GM12874 (cell line): ENCODE measurements at regions not wholly inside any gene's neighbourhood (a gene's known extent, or its start where the extent isn't known, plus 50 kb on each side); places are given as distances from the start of the nearest gene placed in this dataset.

Experiments
- CTCF ChIP-seq: IDR thresholded peaks from 2 replicates; pipeline ENCODE4 v1.5.1; 2011; ENCODE audit warnings: low read depth, mild to moderate bottlenecking, control low read depth, low read length, moderate library complexity; ENCODE audit not compliant: insufficient read depth

- no peak for TF ChIP-seq CTCF
Measured at GRCh38 chr12:13523536-13524307, 327.2 kb downstream of the EMP1 start.

- no peak for TF ChIP-seq CTCF
Measured at GRCh38 chr12:13509740-13510139, 313.2 kb downstream of the EMP1 start.

GRCh38 chr12:13505636-13506035 lies 309.1 kb downstream of the EMP1 start:
- TF ChIP-seq CTCF: no peak

DNA sequence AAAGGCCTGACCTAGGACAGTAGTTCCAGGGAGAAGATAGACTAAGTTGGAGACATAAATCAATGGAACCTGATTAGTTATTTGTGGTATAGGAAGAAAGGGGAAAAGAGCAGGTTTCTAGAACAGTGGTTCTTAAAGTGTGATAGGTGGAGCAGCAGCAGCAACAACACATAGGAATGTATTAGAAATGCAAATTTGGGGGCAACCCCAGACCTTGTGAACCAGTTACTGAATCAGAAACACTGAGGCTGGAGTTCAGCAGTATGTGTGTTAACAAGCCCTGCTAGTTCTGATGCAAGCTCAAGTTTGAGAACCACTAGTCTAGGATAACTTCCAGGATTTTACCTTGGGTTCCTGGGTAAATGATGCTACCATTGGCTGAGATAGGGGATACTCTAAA lies 308.7 kb downstream of the EMP1 start:
- TF ChIP-seq CTCF: no peak

DNA sequence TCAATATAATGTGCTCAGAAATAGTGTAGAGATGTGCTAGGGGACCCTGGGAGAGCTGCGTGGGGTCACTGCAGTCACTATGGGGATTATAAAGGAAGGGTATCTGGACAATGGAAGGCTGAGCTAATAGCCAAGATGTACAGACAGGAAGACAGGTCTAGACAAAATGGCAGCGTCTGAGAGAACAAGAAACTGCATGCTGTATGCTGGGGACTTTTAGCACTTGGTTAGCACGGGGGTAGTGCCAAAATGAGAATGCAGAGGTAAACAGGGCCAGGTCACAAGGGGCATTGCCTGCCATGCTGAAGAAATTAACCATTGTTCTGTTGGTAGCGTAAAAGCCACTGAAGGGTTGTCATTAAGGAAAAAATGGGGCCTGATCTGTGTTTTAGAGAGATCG lies 308.2 kb downstream of the EMP1 start:
- no peak for TF ChIP-seq CTCF

DNA sequence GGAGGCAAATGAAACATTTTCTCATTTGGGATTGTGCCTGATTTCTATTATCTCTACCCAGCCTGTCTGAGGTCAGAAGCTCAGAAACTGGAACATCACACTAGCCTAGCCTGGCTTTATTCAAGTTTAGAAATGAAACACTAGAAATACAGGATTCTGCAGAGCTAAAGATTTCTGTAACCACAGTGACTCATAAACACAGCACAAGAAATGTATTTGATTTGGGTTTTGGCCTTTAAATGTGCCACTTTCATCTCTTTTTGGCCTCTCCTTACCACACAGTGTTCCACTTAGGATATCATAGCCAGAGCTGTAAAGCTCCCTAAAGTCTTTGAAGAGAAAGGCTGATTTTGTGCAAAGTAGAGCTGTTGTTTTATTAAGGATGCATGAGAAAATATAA lies 307.5 kb downstream of the EMP1 start:
- no peak for TF ChIP-seq CTCF

- no peak for TF ChIP-seq CTCF
Measured at GRCh38 chr12:13503094-13503835, 306.7 kb downstream of the EMP1 start.
